ENCODE measurements at regions not wholly inside any gene's neighbourhood (a gene's known extent, or its start where the extent isn't known, plus 50 kb on each side); places are given as distances from the start of the nearest gene placed in this dataset.

DNA sequence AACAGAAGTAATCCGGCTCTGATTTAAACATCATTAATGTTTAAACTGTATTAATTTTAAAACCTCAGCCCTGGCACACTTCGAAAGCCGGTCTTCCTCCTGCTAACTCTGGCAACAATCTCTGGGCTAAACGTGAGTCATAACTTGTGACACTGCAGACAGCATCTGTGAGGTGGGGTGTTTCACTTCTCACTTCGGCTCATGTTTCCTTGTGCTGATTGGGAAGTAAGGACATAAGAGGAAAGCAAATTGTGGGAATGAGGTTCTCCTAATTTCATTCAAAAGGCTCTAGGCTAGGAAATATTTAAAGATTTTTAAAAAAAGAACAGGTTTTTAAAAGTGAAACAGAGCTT, 139.9 kb upstream of the USP9X start:
- H3K27ac ChIP-seq (ENCODE audit: extremely low read depth, low read depth, low read length), result no peak overlapping the region
- peaks cover 7% of the 10 kb centered on the region for H3K4me1 ChIP-seq (ENCODE audit: control insufficient read depth, insufficient read depth, low read length)
- H3K9me3 ChIP-seq (ENCODE audit: control insufficient read depth, insufficient read depth, low read depth, low read length), result no peaks in the 10 kb centered on the region
- ChIA-PET POLR2A (interaction anchor here (0.6 kb wide), 1 partner anchor 133 kb away, joined by 3 read pairs; no protein-coding TSS in a partner anchor), CTCF (interaction anchor here (0.6 kb wide), 1 partner anchor 8 kb away, joined by 3 read pairs; no protein-coding TSS in a partner anchor)
- H3K36me3 ChIP-seq (ENCODE audit: control insufficient read depth in 2 of 2, insufficient read depth in 1 of 2, low read length in 2 of 2), result no peaks in the 10 kb centered on the region
- H3K4me3 ChIP-seq (ENCODE audit: low read depth, low read length), result no peak overlapping the region
- TF ChIP-seq ZNF660 (tag by site-specific recombination; IDR thresholded peaks at IDR 0.05), result 0 out of 2 replicates have a peak, but pooled peaks have one; percentile 23
- TF ChIP-seq PRDM1 (tag by site-specific recombination; IDR thresholded peaks at IDR 0.05), result peak; percentile 81
- TF ChIP-seq ZNF600 (tag by site-specific recombination; IDR thresholded peaks at IDR 0.05), result 0 out of 2 replicates have a peak, but pooled peaks have one; percentile 18
- no peak for TF ChIP-seq ZNF37A (tag by site-specific recombination; IDR thresholded peaks at IDR 0.05)
- TF ChIP-seq, protein P1, sequence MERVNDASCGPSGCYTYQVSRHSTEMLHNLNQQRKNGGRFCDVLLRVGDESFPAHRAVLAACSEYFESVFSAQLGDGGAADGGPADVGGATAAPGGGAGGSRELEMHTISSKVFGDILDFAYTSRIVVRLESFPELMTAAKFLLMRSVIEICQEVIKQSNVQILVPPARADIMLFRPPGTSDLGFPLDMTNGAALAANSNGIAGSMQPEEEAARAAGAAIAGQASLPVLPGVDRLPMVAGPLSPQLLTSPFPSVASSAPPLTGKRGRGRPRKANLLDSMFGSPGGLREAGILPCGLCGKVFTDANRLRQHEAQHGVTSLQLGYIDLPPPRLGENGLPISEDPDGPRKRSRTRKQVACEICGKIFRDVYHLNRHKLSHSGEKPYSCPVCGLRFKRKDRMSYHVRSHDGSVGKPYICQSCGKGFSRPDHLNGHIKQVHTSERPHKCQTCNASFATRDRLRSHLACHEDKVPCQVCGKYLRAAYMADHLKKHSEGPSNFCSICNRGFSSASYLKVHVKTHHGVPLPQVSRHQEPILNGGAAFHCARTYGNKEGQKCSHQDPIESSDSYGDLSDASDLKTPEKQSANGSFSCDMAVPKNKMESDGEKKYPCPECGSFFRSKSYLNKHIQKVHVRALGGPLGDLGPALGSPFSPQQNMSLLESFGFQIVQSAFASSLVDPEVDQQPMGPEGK (tag by site-specific recombination; IDR thresholded peaks at IDR 0.05), result peak; percentile 43; the same call in 1 of the 2 replicates
- TF ChIP-seq RBAK (tag by site-specific recombination; IDR thresholded peaks at IDR 0.05), result no peak

DNA sequence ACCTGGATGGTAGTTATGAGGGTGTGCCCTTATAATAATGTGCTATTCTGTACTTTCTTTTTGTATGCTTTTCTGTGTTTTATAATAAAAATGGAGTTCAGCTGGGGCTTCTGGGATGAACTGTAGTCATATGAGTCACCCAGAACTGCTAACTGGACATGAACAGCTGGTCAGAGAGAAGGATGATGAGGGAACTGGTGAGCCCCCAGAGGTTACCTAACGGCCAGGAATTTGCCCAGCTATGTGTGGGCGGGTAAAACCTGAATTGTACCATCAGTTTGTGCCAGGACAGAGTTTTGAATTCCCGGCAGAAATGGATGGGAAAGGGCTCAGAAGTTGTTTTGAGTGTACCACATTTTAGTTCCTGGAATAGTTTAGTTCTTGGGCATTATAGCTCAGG, 138.0 kb upstream of the USP9X start:
- POLR2A ChIA-PET, result no interaction called here

More for the DNA sequence above, 138.0 kb upstream of the USP9X start:
- Histone ChIP-seq H3K36me3 (ENCODE audit: control insufficient read depth in 2 of 2, insufficient read depth in 1 of 2, low read length in 2 of 2) (no peaks in the 10 kb centered on the region), H3K4me3 (ENCODE audit: low read depth, low read length) (no peak overlapping the region), H3K27ac (ENCODE audit: extremely low read depth, low read depth, low read length) (no peak overlapping the region), H3K9me3 (ENCODE audit: control insufficient read depth, insufficient read depth, low read depth, low read length) (no peaks in the 10 kb centered on the region), H3K4me1 (ENCODE audit: control insufficient read depth, insufficient read depth, low read length) (peaks cover 7% of the 10 kb centered on the region)
- CTCF ChIA-PET, result interaction anchor here (0.9 to 1.2 kb wide), 3 partner anchors 11 to 168 kb away, joined by 3 to 4 read pairs (median 3); no protein-coding TSS in a partner anchor
- TF ChIP-seq ZNF223 (tag by site-specific recombination; IDR thresholded peaks at IDR 0.05), result no peak
- no peak for TF ChIP-seq ZNF843 (tag by site-specific recombination; IDR thresholded peaks at IDR 0.05)
- no peak for TF ChIP-seq ZNF670 (tag by site-specific recombination; IDR thresholded peaks at IDR 0.05; ENCODE audit: low read depth)
- no peak for TF ChIP-seq ZNF514 (tag by site-specific recombination; IDR thresholded peaks at IDR 0.05)
- TF ChIP-seq, protein P2, sequence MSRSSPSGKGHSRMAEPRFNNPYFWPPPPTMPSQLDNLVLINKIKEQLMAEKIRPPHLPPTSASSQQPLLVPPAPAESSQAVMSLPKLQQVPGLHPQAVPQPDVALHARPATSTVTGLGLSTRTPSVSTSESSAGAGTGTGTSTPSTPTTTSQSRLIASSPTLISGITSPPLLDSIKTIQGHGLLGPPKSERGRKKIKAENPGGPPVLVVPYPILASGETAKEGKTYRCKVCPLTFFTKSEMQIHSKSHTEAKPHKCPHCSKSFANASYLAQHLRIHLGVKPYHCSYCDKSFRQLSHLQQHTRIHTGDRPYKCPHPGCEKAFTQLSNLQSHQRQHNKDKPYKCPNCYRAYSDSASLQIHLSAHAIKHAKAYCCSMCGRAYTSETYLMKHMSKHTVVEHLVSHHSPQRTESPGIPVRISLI (tag by site-specific recombination; IDR thresholded peaks at IDR 0.05), result no peak
- TF ChIP-seq ZNF184 (tag by site-specific recombination; IDR thresholded peaks at IDR 0.05), result no peak
- TF ChIP-seq ZBTB7A (tag by site-specific recombination; IDR thresholded peaks at IDR 0.05; ENCODE audit: low read depth), result no peak
- no peak for TF ChIP-seq ZNF449 (tag by site-specific recombination; IDR thresholded peaks at IDR 0.05)
- TF ChIP-seq ZNF324 (tag by site-specific recombination; IDR thresholded peaks at IDR 0.05), result no peak
- no peak for TF ChIP-seq ZNF530 (tag by site-specific recombination; IDR thresholded peaks at IDR 0.05; ENCODE audit: low read depth)
- no peak for TF ChIP-seq MEIS1 (CRISPR knock-in tag; IDR thresholded peaks at IDR 0.05; ENCODE audit: borderline replicate concordance)
- no peak for TF ChIP-seq HIC1 (tag by site-specific recombination; IDR thresholded peaks at IDR 0.05)
- no peak for TF ChIP-seq ZNF561 (tag by site-specific recombination; IDR thresholded peaks at IDR 0.05; ENCODE audit: borderline replicate concordance)

Data from HEK293 (cell line).